ENCODE measurements at regions not wholly inside any gene's neighbourhood (a gene's known extent, or its start where the extent isn't known, plus 50 kb on each side); places are given as distances from the start of the nearest gene placed in this dataset.
"Not testable (repeated sequence)": the region's sequence is repeated elsewhere in the genome, so short reads cannot be mapped to it uniquely, and the experiment has no call there.

GRCh38 chr4:18111081-18111480, 89.5 kb upstream of the LCORL start:
- ChIA-PET CTCF (interaction anchor here (0.6 kb wide), 1 partner anchor 1061 kb away, joined by 3 read pairs; no protein-coding TSS in a partner anchor), POLR2A (ENCODE audit: low non-redundant PET) (no interaction called here)
- no peak overlapping the region for H3K27ac ChIP-seq
- DNase-seq (ENCODE audit: low spot score) = no peak
- TF ChIP-seq CTCF (conservative IDR thresholded peaks at IDR 0.05; ENCODE audit: low read depth) = no peak

- ChIA-PET CTCF (no interaction called here), POLR2A (ENCODE audit: low non-redundant PET) (no interaction called here)
- no peak for DNase-seq (ENCODE audit: low spot score)
- no peak overlapping the region for H3K27ac ChIP-seq
- no peak for TF ChIP-seq CTCF (conservative IDR thresholded peaks at IDR 0.05; ENCODE audit: low read depth)
Measured at GRCh38 chr4:18110099-18110498, 88.5 kb upstream of the LCORL start.

- no peak for DNase-seq (ENCODE audit: low spot score)
- POLR2A ChIA-PET (ENCODE audit: low non-redundant PET) = no interaction called here
- CTCF ChIA-PET = no interaction called here
Measured at GRCh38 chr4:18109676-18110075, 88.1 kb upstream of the LCORL start.

GRCh38 chr4:18107848-18108528, 86.4 kb upstream of the LCORL start:
- H3K27ac ChIP-seq; DNase-seq (ENCODE audit: low spot score); CTCF ChIA-PET; POLR2A ChIA-PET (ENCODE audit: low non-redundant PET): not testable (repeated sequence)

More at GRCh38 chr4:18109676-18110075, 88.1 kb upstream of the LCORL start:
- H3K27ac ChIP-seq = no peak overlapping the region
- TF ChIP-seq CTCF (conservative IDR thresholded peaks at IDR 0.05; ENCODE audit: low read depth) = no peak

- DNase-seq (ENCODE audit: low spot score) = no peak
- no peak overlapping the region for H3K27ac ChIP-seq
- ChIA-PET CTCF (no interaction called here), POLR2A (ENCODE audit: low non-redundant PET) (no interaction called here)
- TF ChIP-seq CTCF (conservative IDR thresholded peaks at IDR 0.05; ENCODE audit: low read depth) = no peak
Measured at GRCh38 chr4:18106620-18107019, 85.1 kb upstream of the LCORL start.

GRCh38 chr4:18105030-18106011, 83.8 kb upstream of the LCORL start:
- TF ChIP-seq CTCF (conservative IDR thresholded peaks at IDR 0.05; ENCODE audit: low read depth) = no peak
- CTCF ChIA-PET = interaction anchor here (0.7 kb wide), 1 partner anchor 33 kb away, joined by 4 read pairs; no protein-coding TSS in a partner anchor

More at GRCh38 chr4:18105030-18106011, 83.8 kb upstream of the LCORL start:
- DNase-seq (ENCODE audit: low spot score) = no peak
- no peak overlapping the region for H3K27ac ChIP-seq
- POLR2A ChIA-PET (ENCODE audit: low non-redundant PET) = no interaction called here
